ENCODE measurements at regions not wholly inside any gene's neighbourhood (a gene's known extent, or its start where the extent isn't known, plus 50 kb on each side); places are given as distances from the start of the nearest gene placed in this dataset.
"Not testable (repeated sequence)": the region's sequence is repeated elsewhere in the genome, so short reads cannot be mapped to it uniquely, and the experiment has no call there.

GRCh38 chr2:7428454-7429204 is 511.4 kb downstream of the RNF144A start:
- H3K4me1 Mint-ChIP-seq: peaks cover 7% of the 10 kb centered on the region
- no peak overlapping the region for H3K4me3 Mint-ChIP-seq
- H3K36me3 Mint-ChIP-seq: no peaks in the 10 kb centered on the region
- H3K27ac Mint-ChIP-seq: no peak overlapping the region
- H3K9me3 Mint-ChIP-seq: peaks cover under 1% of the 10 kb centered on the region
- peaks cover 75% of the 10 kb centered on the region for H3K27me3 Mint-ChIP-seq
- ATAC-seq: no peak

DNA sequence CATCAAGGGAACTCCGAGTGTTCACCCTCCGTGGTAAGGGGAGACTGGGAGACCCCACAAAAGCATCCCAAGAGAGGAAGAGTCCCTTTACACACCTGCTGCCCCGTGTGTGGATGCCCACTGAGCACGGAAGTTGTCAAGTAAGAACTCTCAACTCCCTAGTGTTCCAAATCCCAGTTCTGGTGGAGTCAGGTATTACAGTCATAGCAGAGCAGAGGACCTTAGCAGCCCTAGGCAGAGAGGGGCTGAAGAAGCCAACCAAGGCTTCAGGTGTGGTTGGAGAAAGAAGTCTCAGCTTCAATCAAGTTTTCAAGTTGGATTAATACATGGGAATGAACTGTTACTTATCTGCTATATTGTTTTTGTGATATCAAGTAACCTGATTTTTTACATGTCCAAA is 512.5 kb downstream of the RNF144A start:
- Mint-ChIP-seq H3K27ac (no peak overlapping the region), H3K36me3 (no peaks in the 10 kb centered on the region), H3K27me3 (peaks cover 67% of the 10 kb centered on the region), H3K4me3 (no peak overlapping the region), H3K4me1 (peaks cover 7% of the 10 kb centered on the region), H3K9me3 (peaks cover 3% of the 10 kb centered on the region)
- ATAC-seq: no peak

DNA sequence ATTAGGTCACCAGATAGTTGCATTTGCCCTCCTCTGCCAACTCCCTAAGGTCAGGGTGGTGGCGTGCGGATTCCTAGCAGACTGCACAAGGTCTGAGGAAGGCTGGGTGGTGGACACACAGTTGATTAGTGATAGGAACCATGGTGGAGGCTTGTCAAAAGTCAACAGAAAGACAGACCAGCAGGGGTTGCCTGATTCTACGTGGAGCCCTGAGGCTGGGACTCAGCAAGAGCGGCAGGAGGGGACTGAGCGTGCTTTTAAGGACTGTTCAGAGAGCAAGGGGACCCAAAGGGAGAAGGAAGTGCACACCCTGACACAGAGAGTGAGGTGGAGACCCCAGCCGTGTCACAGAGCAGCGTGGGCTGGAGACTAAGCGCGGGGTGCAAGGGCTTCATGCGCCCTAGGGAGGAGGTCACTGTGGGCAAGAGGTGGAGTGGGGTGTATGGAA is 513.2 kb downstream of the RNF144A start:
- H3K36me3 Mint-ChIP-seq: no peaks in the 10 kb centered on the region
- no peak overlapping the region for H3K27ac Mint-ChIP-seq
- no peak overlapping the region for H3K4me3 Mint-ChIP-seq
- peaks cover 3% of the 10 kb centered on the region for H3K9me3 Mint-ChIP-seq
- peak; percentile 44 for ATAC-seq
- H3K27me3 Mint-ChIP-seq: peaks cover 59% of the 10 kb centered on the region
- peaks cover 7% of the 10 kb centered on the region for H3K4me1 Mint-ChIP-seq

DNA sequence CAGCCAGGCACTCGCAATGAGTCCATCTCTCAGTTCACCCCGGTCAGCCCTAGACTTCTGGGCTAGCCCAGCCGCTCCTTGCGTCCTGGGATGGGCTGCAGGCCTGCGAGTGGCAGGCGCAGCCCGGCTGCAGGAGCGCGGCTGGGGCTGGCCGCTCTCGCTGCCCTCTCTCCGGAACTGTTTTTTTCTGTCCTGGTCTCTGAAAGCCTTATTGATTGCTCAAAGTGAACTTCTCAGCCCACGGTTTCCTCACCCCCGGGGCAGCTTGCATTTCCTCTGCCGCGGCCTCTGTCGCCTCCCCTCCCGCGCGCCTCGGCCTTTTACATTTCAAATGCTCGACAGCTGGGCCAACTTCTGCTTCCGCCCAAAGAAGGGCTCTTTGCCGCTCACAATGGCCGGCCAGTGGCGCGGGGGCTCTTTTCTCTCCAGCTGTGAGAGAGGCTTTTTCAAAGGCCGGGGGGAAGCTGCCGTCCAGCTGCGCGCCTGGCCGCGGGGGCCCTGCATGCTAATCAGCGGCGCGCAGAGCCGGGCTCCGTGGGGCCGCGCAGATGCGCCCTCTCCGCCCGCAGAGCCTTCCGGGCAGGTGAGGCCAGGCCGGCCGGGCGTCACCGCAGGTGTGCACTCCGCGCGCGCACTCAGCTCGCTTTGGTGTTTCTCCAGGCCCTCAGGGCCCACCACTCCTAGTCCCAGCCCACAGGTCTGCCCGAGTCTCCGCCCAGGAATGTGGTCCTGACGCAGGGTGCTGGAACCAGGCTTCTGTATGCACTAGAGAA is 513.8 kb downstream of the RNF144A start:
- no peak overlapping the region for H3K27ac Mint-ChIP-seq
- H3K9me3 Mint-ChIP-seq: peaks cover 3% of the 10 kb centered on the region
- ATAC-seq: peak; percentile 62
- peak overlapping the region; percentile 36 for H3K4me3 Mint-ChIP-seq
- H3K27me3 Mint-ChIP-seq: peaks cover 56% of the 10 kb centered on the region
- H3K4me1 Mint-ChIP-seq: peaks cover 7% of the 10 kb centered on the region
- H3K36me3 Mint-ChIP-seq: no peaks in the 10 kb centered on the region

DNA sequence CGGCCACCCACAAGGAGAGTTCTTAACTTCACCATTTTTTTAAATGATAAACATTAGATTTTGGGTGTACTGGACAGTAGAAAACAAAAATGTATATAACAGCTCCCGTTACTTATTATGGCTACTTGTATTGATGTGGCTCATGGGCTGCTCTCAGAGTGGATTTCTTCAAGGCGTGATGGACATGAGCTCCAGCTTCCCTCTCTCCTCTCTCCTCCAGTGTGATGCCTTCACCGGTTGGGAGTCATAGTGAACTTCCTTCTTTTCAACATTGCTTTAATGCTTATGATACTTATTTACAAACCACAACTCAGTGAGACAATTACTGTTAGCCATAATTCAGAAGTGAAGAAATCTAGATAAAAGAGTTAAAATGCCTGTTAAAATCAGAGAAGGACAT is 515.2 kb downstream of the RNF144A start:
- Mint-ChIP-seq H3K4me3 (no peak overlapping the region), H3K27ac (no peak overlapping the region), H3K27me3 (peaks cover 49% of the 10 kb centered on the region), H3K4me1 (peaks cover 7% of the 10 kb centered on the region), H3K36me3 (no peaks in the 10 kb centered on the region), H3K9me3 (peaks cover 3% of the 10 kb centered on the region)
- ATAC-seq: no peak

GRCh38 chr2:7436096-7436906 is 519.1 kb downstream of the RNF144A start:
- H3K36me3 Mint-ChIP-seq: no peaks in the 10 kb centered on the region

DNA sequence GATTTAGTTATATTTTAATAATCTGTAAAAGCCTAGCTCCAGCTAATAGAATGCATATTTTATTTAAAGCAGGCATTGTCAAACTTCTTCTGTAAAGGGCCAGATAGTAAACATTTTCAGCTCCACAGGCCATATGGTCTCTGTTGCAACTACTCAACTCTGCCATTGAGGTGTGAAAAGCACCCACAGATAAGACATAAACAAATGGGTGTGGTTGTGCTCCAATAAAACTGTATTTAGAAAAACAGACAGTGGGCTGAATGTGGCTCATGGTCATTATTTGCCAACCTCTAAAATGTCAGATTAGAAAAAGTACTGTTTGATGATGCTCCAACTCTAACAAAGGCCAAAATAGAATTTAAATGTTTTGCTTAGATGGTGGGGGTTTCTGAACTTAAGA is 519.9 kb downstream of the RNF144A start:
- Mint-ChIP-seq H3K9me3 (peaks cover 6% of the 10 kb centered on the region), H3K27me3 (peaks cover 8% of the 10 kb centered on the region), H3K4me1 (no peaks in the 10 kb centered on the region), H3K4me3 (no peak overlapping the region), H3K36me3 (no peaks in the 10 kb centered on the region), H3K27ac (no peak overlapping the region)
- ATAC-seq: no peak

More at GRCh38 chr2:7436096-7436906, 519.1 kb downstream of the RNF144A start:
- Mint-ChIP-seq H3K27me3 (peaks cover 10% of the 10 kb centered on the region), H3K9me3 (peaks cover 3% of the 10 kb centered on the region), H3K4me1 (no peaks in the 10 kb centered on the region), H3K4me3 (no peak overlapping the region), H3K27ac (no peak overlapping the region)
- no peak for ATAC-seq

DNA sequence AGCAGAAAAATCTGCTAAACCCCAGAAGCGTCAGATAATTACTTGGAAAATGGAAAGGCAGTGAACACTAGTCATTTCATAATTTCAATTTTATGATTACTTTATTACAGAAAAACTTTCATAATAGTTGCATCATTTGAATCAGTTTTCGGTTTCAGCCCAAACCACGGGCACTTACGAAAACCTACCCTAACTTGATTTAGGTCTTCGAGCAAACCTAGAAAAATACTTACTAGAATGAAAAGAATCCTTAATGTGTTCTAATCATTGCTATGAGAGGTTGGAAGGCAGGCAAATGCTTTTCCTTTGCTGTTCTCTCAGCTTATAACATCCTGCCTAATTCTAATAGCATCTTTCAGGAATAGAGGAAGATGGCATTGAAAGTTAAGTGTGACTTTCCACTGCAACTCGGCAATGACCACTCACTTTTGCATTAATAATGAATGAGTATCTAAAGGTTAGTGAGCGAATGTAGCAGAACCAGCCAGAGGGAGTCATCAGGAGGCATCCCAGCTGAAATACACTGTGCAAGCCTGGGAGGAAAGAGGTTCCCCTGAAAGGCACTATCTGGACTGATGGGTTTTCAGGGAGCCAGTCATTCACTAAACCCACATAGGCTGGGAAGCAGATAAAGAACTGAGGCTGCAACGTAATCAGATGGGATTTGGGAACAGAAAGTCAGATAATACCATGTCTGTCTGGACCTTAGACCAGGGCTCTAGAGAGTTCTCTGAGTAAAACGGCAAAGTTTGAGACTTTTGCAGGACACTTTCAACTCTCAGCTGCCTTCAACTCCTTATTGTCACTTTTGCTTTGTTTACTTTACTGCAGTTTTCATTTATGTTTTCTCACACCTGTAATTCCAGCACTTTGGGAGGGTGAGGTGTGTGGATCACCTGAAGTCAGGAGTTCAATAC is 520.8 kb downstream of the RNF144A start:
- Mint-ChIP-seq H3K4me3 (no peak overlapping the region), H3K36me3 (no peaks in the 10 kb centered on the region), H3K4me1 (no peaks in the 10 kb centered on the region), H3K9me3 (peaks cover 6% of the 10 kb centered on the region), H3K27ac (no peak overlapping the region), H3K27me3 (no peaks in the 10 kb centered on the region)
- ATAC-seq: no peak

DNA sequence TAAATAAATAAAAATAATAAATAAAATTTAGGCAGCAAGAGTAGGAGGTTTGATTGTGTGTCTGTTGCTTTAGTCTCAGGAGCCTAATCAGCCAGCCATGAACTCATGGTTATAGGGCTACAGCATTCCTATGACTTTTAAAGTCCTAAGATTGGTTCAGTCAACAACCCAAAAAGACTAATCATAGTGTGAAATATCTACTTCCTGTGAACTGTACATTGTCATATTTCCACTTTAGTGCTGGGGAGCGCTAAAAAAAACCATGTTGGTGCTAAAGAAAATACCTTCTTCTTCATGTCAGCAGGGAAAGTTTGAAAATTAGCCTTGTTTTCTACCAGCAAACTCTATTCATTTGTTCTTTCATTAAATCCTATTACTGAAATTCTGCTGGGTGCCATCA is 521.6 kb downstream of the RNF144A start:
- Mint-ChIP-seq H3K27me3 (peaks cover 7% of the 10 kb centered on the region), H3K27ac (no peak overlapping the region), H3K9me3 (peaks cover 3% of the 10 kb centered on the region), H3K36me3 (no peaks in the 10 kb centered on the region), H3K4me3 (no peak overlapping the region), H3K4me1 (no peaks in the 10 kb centered on the region)
- ATAC-seq: no peak

DNA sequence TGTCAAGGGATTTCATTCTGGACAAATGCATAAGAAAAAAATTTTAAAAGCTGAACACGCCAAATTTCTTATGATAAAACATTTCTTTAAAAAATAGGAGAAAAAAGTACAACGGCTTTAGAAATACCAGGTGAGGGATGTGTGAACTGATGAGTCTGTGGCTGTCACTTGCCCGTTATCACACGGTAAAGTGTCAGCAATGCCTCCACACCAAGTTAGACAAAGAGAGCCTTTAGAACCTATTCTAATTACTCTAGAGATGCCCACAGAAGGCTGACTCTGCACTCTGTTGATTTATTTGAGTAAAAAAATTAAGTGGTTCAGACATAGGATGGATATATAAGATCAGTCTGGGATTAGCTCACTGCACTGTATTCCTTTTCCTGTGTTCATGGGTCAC is 523.8 kb downstream of the RNF144A start:
- no peaks in the 10 kb centered on the region for H3K36me3 Mint-ChIP-seq
- no peak overlapping the region for H3K4me3 Mint-ChIP-seq
- no peaks in the 10 kb centered on the region for H3K4me1 Mint-ChIP-seq
- no peak overlapping the region for H3K27ac Mint-ChIP-seq
- ATAC-seq: no peak
- peaks cover 3% of the 10 kb centered on the region for H3K9me3 Mint-ChIP-seq
- peaks cover 9% of the 10 kb centered on the region for H3K27me3 Mint-ChIP-seq

DNA sequence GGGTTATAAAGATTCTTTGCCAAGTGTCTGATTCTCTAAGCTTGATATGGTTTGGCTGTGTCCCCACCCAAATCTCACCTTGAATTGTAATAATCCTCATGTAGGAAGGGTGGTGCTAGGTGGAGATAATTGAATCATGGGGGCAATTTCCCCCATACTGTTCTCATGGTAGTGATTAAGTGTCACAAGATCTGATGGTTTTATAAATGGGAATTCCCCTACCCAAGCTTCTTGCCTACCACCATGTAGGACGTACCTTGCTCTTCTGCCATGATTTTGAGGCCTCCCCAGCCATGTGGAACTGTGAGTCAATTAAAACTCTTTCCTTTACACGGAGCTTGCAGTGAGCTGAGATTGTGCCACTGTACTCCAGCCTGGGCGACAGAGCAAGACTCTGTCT is 524.6 kb downstream of the RNF144A start:
- H3K4me1 Mint-ChIP-seq, H3K4me3 Mint-ChIP-seq, H3K27ac Mint-ChIP-seq, H3K9me3 Mint-ChIP-seq, H3K27me3 Mint-ChIP-seq, ATAC-seq, H3K36me3 Mint-ChIP-seq: not testable (repeated sequence)

GRCh38 chr2:7444626-7445025 is 527.4 kb downstream of the RNF144A start:
- Mint-ChIP-seq H3K4me3 (no peak overlapping the region), H3K36me3 (no peaks in the 10 kb centered on the region), H3K27me3 (peaks cover 19% of the 10 kb centered on the region), H3K27ac (no peak overlapping the region), H3K4me1 (no peaks in the 10 kb centered on the region), H3K9me3 (peaks cover 3% of the 10 kb centered on the region)
- no peak for ATAC-seq

DNA sequence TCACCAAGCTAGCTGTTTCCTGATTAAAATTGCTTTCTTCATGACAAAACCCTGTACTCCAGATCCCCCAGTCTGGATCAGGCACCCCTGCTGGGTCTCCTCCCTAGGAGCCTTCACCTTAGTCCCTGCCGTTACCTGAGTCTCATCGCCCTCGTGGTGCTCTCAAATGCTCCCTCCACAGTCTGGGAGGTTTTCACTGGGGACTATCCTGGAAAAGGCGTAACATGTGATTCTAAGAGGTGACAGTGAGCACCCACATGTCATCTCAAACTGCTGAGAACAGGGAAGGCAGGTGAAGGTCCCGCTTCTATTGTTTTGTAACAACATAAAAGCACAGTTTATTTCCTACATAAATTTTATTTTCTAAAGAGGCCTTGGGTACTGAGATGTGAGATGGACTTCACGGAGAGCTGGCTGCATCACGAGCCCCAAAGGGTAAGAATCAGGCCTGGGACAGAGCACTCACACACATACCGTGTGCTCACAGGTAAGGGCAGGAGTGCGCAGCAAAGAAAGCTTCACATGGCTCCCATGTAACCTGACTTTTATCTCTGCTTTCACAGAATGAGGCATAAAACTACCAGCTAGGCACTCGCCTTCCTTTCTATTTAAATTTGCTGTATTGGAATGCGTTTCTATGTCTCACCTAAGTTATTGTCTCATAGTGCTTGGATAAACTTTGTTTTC is 531.5 kb downstream of the RNF144A start:
- no peaks in the 10 kb centered on the region for H3K9me3 Mint-ChIP-seq
- ATAC-seq: no peak
- peaks cover 14% of the 10 kb centered on the region for H3K27me3 Mint-ChIP-seq
- no peaks in the 10 kb centered on the region for H3K36me3 Mint-ChIP-seq
- H3K27ac Mint-ChIP-seq: no peak overlapping the region
- no peaks in the 10 kb centered on the region for H3K4me1 Mint-ChIP-seq
- H3K4me3 Mint-ChIP-seq: no peak overlapping the region

DNA sequence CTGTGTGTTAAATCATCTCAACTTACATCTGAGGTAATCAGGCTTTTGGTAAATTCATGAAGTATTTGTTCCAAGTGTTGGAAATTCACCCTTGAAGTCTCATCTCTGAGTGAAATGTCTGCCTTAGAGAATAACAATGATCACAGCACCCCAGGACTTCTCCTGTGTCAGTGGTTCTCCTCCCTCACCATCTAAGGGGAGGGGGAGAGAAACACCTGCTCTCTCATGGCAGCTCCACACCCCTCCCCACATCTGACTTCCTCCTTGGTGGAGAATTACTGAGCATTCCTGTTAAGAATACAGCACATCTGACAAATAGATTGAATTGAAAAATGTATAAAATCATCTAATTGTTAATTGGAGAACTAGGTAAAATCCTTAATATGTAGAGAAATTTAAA is 532.1 kb downstream of the RNF144A start:
- Mint-ChIP-seq H3K9me3 (no peaks in the 10 kb centered on the region), H3K4me1 (no peaks in the 10 kb centered on the region), H3K27me3 (peaks cover 11% of the 10 kb centered on the region), H3K27ac (no peak overlapping the region), H3K4me3 (no peak overlapping the region), H3K36me3 (no peaks in the 10 kb centered on the region)
- no peak for ATAC-seq
